RKO (cell line): ENCODE measurements at regions not wholly inside any gene's neighbourhood (a gene's known extent, or its start where the extent isn't known, plus 50 kb on each side); places are given as distances from the start of the nearest gene placed in this dataset.
A peak's percentile ranks its signal among the peaks of the same experiment; 100 is the strongest.
"Not testable (repeated sequence)": the region's sequence is repeated elsewhere in the genome, so short reads cannot be mapped to it uniquely, and the experiment has no call there.

Source experiments
- DNase-seq: peaks from one replicate; pipeline ENCODE4 v3.0.0-alpha.2; 2016; ENCODE audit warnings: low spot score

DNA sequence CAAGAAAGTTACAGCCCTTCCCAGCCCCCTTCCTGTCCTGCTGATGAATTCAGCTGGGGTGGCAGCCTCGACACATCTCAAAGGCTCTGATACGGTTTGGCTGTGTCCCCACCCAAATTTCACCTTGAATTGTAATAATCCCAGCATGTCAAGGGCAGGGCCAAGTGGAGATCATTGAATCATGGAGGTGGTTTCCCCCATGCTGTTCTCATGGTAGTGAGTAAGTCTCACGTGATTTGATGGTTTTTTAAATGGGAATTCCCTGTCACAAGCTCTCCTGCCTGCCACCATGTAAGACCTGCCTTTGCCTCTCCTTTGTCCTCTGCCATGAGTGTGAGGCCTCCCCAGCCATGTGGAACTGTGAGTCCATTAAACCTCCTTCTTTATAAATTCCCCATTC, 163.2 kb upstream of the FOXF1 start:
- no peak for DNase-seq

DNA sequence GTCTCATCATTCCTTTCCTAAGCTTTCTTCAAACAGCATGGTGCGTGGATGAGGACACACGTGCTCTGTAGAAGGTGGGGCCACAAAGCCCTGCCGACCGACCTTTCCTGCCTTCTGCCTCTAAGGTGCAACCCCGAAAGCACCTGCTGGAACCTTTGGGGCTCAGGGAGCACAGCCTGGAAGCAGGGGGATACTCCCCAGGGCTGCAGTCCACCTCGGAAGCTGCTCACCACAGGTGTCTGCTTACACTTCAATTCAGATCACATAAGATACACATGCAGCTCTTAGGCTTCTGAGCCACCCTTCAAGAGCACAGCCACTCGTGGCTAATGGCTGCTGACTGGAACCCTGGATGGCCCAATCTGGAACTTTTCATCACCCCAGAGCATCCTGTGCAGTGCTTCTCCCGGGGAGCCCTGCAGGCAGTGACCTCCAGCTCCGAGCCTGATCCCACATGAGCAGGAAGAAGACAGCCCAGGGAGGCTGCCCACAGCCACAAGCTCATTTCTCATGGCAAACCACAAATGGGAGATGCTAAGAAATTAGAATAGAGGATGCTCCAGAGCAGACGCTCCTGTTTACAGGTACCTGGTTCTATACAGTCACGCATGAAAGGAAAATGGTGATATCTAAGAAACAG, 162.3 kb upstream of the FOXF1 start:
- DNase-seq = no peak

DNA sequence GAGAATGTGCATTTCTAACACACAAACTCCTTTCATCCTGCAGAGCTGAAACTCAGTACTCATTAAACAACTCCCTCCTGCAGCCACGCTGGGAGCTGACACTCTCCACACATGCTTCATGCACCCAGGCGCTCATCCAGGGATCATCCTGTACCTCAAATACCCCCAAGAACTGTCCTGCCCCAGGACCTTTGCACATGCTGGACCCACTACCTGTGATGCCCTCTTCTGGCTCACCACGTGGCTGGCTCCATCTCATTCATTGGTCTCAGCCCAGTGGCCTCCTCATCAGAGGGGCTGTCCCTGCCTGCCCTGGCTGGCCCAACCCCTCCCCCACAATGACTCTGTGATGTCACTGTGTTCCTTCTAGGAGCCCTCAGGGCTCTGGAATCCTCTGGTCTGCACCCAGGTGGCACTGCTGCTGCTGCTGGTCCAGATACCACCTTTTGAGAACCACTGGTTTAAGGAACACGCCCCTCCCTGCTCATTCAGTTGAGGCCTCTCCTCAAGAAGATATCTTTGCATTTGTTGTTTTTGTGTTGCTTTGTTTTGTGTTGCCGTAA, 160.9 kb upstream of the FOXF1 start:
- no peak for DNase-seq

DNA sequence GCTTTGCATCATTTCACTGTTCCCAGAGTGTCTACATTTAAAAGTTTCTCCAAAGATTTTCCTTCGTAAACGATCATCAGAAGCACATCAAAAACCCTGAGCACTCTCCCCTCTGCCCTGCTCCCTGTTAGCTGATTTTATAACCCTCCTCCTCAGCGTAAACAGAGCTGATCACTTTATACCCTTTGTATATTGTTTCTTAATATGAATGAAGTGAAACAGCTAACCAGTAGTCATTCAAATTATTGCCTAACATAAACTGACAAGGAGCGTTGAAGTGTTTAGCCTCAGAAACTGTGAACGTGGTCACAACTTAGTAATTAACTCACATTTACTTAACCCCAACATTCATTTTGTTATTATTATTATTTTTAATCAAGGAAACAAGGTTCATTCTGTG, 160.0 kb upstream of the FOXF1 start:
- DNase-seq = no peak

DNA sequence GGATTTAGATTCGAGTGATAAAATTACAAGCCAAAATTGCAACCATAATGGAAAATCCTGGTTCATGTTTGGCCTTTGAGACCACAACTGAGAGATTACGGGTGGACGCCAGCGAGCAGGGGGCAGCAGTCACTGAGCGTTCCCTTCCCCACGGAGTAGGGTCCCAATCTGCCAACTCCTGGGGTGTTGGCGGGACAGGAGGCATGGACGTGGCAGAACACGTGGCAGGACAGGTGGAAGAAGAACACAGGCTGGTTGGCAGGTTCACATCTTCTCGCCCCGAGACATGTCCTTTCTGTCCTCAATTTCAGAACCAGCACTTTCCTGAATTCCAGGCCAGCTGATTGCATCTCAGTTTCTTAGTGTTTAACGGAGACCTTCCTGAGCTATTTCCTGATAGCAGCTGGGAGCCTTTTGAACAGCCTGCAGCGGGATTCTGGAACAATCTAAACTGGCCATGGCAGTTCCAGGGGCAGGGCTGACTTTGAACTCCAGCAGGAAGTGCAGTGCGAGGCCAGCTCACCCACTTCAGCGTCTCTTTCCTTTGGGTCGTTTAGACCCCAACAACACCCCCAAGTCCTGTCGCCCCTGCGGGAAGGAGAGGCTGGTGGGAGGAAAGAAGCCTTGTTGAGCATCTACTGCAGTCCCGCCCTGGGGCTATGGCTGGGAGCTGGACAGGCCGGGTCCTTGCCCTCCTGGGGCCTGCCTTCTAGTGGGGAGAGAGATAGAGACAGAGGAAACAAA, 159.1 kb upstream of the FOXF1 start:
- no peak for DNase-seq

DNA sequence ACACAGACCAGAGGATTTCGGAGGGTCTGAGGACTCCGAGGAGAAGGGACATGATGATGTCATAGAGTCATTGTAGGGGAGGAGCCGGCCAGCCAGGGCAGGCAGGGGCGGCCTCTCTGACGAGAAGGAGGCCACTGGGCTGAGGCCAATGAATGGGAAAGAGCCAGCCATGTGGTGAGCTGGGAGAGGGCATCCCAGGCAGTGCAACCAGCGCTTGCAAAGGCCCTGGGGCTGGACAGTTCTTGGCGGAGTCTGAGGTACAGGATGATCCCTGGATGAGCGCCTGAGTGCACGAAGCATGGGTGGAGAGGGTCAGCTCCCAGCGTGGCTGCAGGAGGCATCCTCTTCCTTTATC, 158.6 kb upstream of the FOXF1 start:
- not testable (repeated sequence) for DNase-seq

DNA sequence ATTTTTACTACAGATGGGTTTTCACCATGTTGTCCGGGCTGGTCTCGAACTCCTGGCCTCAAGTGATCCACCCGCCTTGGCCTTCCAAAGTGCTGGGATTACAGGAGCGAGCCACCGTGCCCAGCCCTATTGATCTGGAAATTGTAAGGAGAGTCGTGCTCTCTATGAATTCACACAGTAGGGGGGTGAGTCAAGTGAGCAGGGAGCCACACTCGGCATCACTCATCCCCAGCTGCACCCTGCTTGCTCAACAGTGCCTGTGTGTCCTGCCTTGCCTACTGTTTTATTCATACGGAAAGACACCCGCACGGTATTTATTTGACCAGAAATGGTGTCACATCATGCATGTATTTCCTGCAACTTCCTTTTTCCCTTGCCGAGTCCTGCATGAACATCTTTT, 157.2 kb upstream of the FOXF1 start:
- DNase-seq = peak; percentile 53

DNA sequence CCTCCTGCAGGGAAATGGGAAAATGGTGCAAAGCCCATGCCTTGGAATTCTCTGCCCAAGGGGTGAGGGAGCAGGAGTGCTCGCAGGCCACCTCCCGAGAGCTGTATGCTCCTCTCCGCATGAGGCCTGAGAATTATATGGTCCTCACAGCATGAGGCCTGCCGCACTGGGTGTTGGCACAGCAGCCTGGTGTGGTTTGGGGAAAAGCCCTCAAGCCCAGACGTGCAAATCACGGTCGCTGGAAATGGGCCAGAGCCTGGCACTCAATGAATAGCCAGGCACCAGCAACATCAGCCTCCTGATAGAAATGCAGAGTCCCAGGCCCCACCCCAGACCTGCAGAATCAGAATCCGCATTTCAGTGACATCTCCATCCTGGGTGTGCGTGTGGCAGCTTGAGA, 156.4 kb upstream of the FOXF1 start:
- no peak for DNase-seq

DNA sequence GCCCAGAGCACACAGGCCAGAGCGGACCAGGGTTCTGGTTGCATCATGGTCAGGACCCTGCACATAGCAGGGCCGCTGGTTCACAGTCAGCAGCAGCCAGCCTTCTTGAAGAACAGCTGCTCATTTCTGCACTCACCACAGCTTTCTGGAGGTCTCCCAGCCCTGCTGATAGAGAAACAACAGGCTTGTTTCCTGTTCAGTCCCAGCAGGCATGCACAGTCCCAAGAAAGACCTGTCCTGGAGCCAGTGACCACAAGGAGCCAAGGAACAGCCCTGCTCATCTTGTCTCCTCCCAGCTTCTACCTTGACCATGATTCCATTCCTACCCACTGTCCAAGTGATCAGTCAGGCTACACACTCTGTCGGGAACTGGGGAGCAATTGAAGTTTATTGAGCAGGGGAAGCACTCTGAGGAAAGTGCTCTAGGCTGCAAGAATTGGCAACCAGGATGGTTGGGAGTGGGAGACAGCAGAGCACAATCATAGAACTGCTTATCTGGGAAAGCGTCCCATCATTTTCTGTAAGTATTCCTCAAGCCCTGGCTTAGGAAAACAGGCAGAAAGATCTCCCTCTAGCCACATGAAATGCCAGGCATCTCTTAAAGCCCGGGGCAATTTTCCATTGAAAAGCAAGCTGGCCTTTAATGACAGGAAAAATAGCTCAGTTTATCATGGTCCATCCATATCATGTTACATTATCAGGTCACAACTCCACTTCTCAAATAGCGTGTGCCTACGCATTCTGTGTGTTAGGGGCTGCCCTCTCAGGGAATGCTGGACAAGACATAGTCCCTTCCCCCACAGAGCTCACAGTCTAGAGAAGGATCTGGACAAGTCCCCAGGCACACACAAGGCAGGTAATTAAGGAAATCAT, 155.4 kb upstream of the FOXF1 start:
- no peak for DNase-seq

DNA sequence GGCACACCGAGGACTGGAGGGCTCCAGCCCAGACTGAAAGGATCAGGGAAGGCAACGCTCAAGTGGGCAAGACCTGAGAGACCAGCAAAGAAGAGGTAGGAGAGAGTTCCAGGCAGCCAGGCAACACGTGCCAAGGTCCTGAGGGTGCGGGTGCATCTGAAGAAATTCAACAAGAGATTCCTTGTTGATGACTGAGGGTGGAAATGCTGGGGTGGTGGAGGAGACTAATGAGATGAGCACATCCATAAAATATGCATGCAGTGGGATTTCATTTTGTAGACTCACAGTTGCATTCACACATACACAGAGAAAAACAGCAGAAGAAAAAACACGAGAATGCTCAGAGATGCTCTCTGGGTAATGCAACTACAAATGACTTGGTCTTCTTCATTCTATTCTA, 154.8 kb upstream of the FOXF1 start:
- peak; percentile 46 for DNase-seq

DNA sequence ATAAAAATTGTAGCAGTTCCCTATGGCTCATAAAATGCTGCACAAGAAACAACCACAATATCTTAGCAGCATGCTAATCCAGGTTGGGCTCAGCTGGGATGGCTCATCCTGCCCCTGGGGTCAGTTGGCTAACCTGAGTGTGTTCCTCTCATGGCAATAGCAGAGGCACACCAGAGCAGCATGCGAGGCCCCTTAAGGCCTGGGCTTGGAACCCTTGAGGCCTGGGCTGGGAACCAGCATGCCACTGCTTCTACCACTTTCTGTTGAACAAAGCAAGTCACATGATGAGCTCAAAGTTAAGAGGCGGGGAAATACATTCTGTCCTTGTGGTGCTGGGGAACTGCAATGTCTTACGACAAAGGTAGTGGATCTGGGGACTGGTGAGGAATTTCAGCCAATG, 154.4 kb upstream of the FOXF1 start:
- no peak for DNase-seq

DNA sequence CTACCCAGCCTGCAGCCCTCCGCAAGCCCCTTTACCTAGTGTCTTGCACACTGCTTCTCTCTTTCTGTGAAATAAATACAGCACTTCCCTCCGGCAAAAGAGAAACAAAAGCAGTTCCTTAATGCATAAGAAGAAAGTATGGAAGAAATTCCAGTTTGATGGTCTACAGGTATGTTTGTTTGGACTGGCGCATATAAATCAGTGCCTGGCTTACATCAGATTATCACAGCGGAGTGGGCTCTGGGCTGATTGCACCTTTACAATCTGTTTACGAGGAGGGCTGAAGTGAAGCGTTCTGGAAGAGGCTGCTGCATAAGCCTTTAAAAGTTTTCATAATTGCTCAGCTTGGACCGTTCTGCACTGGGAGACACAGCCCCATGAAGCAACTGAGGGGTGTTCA, 153.5 kb upstream of the FOXF1 start:
- DNase-seq = no peak

DNA sequence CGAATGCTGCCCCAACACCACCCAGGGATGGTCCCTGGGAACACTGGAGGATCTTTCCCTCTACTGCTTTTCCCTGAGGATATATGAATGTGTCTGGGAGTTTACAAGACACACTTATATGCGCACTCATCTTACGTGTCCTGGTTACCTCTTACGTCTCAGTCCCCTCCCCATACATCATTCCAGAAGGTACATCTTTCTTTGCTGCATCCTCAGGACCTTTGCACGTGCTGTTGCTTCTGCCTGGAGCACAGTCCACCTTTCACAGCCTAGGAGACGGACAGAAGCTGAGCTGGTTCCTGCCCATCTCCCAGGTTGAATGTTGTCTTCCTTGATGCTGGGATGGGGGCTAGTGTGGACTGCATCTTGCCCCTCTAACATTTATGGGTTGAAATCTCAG, 153.0 kb upstream of the FOXF1 start:
- no peak for DNase-seq

DNA sequence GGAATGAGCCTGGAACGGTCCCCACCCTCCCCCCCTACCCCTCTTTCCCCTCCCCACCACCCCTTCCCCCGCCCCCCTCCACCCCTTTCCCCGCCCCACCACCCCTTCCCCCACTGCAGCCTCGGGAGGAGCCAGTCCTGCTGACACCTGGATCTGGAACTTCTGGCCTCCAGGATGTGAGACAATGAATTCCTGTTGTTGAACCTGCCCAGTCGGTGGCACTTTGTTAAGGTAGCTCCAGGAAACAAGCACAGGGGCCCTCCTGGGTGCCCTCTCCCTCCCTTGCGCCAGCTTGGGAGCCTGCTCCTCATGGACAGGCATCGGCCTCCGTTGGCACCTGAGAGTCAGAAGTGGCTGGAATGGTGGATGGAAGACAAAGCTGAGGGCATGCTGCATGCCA, 152.4 kb upstream of the FOXF1 start:
- DNase-seq = no peak

DNA sequence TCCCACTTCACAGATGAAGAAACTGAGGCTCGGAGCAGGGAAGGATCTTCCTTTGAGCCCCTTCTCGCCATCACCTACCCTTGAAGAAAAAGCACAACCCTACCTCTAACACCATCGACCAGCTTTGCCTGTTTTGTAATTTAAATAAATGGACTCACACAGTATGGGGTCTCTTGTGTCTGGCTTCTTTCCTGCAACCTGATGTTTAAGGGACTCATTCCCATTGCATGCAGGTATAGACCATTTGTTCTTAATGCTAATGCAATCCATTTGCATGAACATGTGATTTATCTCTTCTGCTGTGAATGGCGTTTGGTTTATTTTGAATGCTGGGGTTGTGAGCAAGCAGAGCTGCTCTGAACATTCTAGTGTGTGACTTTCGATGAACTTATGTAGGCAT, 150.8 kb upstream of the FOXF1 start:
- DNase-seq = no peak

DNA sequence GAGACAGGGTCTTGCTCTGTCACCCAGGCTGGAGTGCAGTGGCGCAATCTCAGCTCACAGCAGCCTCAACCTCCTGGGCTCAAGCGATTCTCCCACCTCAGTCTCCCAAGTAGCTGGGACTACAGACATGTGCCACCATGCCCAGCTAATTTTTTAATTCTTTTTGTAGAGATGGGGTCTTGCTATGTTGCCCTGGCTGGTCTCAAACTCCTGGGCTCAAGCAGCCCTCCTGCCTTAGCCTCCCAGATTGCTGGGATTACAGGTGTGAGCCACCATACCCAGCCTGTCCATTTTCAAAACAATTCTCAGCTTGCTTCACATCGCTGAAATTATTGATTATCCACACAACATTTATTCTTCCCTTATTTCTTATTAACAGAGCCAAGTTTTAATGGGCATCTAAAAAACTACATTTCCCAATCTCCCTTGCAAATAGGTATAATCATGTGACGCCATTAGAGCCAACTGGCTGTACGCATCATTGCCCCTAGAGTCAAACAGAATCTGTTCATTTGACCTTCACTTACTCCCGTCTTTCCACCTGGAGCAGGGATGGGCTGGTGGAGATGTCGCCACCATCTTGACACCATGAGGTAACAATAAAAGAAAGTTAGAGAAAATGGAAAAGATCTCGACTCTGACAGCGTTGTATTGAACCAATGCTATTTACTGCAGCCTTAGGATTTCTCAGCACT, 148.0 kb upstream of the FOXF1 start:
- DNase-seq = no peak

DNA sequence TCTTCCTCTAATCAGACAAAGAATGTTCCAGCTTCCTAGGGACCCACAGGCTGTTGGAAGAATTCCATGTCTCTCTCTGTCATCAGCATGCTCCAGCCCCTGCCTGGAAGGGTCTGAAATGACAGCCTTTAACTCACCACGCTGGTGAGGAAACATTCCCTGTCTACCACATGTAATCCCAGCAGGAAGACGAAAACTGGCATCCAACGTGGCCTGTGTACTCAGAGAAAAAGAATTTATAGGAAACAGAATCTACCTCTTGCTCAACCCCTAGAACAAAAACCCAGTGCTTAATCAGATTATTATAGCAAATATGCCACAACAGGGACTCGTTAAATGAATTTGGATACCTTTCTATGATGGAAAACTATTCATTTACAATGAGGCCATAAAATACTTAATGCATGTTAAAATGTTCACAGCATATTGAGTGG, 147.3 kb upstream of the FOXF1 start:
- no peak for DNase-seq

DNA sequence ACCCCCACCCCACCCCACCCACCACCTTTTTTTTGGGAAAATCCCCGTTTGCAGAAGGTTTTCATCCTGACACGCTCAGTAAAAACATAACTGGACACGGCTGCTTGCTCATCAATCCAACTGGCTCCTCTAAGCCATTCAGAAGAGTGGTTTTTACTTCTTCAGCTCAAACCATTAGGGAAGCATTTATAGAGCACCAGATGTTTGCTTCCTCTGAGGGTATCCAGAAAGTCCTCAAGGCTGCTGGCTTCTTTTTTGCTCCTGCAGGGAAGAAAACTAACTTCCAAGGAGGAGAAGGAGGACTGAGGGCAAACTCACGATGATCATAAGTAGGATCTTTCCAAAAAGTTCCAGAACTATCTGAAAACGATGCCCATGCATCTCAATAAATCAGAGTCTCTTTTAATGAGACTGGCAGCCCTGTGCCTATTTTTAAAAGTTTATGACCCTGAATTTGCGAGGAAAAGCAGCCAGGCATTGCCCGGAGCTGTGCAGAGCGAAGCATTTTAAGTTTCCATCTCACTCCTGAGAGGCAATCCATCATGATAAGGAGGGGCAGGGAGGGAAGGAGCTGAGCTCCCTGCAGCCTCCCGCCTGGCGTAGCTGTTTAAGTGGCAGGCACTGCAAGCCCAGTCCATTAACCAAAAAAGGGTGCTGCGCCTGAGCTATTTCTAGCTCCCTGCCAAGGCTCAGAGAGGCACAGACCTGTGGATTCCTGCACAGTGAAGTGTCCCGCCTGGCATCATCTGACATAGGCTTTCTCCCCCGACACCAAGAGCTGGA, 146.3 kb upstream of the FOXF1 start:
- DNase-seq = no peak

DNA sequence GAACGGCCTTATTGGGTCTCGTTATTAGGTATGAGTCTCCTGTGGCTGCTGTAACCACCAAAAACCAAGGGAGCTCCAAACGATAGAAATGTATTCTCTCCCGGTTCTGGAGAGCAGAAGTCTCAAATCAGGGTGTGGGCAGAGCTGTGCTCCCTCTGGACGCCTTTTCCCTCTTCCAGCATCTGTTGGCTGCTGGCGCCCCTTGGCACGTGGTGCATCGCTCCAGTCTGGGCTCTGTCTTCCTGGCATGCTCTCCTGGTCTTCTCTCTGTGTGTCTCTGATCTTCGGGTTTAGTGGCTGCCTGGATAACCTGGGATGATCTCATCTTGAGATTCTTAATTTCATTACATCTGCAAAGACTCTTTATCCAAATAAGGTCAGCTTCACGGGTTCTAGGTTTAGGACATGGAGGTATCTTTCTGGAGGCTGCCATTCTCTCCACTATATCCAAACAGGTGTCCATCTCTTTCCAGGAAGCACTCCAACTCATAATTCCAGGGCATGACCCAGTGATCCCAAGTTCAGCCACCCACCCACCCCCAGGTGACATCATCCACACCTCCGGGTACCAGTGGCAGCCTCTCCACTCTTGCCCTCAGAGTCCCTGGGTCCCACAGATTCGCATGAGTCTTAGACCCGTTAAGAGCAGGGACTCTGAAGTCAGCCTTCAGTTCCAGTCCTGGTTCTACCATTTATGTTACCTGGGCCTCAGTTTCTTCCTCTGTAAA, 145.5 kb upstream of the FOXF1 start:
- DNase-seq = no peak

DNA sequence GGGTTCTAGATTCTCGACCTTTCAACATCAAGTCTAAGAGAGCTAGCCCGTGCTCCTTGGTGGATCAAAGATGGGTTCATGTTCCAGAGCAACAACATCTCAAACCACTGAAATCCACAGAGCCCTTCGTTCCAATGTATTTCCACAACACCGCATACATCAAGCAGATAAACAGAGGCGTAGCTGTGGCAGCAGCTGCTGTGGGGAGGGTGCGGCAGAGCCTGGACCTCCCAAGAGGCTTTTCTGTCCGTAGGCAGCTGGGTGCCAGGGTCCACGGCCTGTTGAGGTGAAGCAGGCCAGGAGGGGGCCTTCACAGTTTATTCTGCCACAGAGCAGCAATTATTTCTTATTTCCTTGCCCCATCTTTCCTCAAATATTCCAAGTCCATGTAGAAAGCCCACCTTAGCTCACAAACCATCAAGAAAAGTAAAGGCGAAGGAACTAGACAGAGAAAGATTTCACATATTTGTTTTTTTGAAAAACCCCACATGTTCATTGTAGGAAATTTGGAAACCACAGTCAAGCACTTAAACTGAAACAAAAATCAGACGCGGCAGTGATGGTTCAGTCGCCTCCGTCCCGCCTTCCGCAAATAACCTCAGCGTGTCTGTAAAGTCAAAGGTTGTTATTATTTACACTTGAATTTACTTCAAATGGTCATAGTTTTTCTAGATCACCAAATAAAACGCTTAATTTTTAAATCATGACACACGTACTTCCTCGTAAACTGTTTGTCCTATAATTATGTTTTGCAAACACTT, 144.6 kb upstream of the FOXF1 start:
- no peak for DNase-seq
